GM12878 (cell line): ENCODE measurements at regions not wholly inside any gene's neighbourhood (a gene's known extent, or its start where the extent isn't known, plus 50 kb on each side); places are given as distances from the start of the nearest gene placed in this dataset.

Source experiments
- ATAC-seq: fragments of 200-7000 bp; cut with Tn5 transposase; 3 replicates; pipeline ENCODE4 v1.9.1; 2020; ENCODE audit warnings: mild to moderate bottlenecking, moderate library complexity
- BruUV-seq: library from RNA; stranded (reverse); fragments of 400-500 nt; replicated peaks from 2 replicates; lab custom pipeline; 2021; lab: Mats Ljungman, UMichigan
- CTCF ChIA-PET: fragments of 300-600 bp; sonication (Branson Sonifier 250); formaldehyde crosslinking; extraction: SDS; loops from one replicate; lab custom pipeline; 2021; ENCODE audit warnings: inconsistent platforms; lab: Yijun Ruan, JAX
- POLR2A ChIA-PET: fragments of 350-600 bp; formaldehyde crosslinking; extraction: SDS; loops from one replicate; lab custom pipeline; 2021; ENCODE audit warnings: inconsistent platforms; lab: Charles Lee
- RAD21 ChIA-PET: fragments of 300-600 bp; sonication (Branson Sonifier 250); formaldehyde crosslinking; loops from one replicate; lab custom pipeline; 2023; ENCODE audit warnings: antibody characterized with exemption; ENCODE audit not compliant: unreplicated experiment; lab: Charles Lee
- SMC1A ChIA-PET: fragments of 300-600 bp; sonication (Branson Sonifier 250); formaldehyde crosslinking; loops from one replicate; lab custom pipeline; 2023; ENCODE audit not compliant: unreplicated experiment, uncharacterized antibody; lab: Charles Lee
- DNase-seq: peaks from one replicate; pipeline ENCODE4 v3.0.0-alpha.2; 2011; ENCODE audit warnings: low read depth, low spot score
- FAIRE-seq: peaks from 3 replicates; lab custom pipeline; 2011; peaks lifted over from hg19 to GRCh38; lab: Jason Lieb, UNC
- H2AFZ ChIP-seq: 2 replicates; pipeline ENCODE4 v1.6.0; 2011; ENCODE audit warnings: low read depth, low read length, control low read depth; ENCODE audit not compliant: control insufficient read depth
- H3K27ac ChIP-seq: 2 replicates; pipeline ENCODE4 v1.5.1; 2011; ENCODE audit warnings: control low read depth; ENCODE audit not compliant: control insufficient read depth, insufficient read depth
- H3K27me3 ChIP-seq, 2 experiments: replicated peaks in 1 of 2; 2 replicates each; pipeline versions ENCODE4 v1.6.0 to v1.6.1; 2011; ENCODE audit warnings: low read length in 1 of 2; ENCODE audit not compliant: control insufficient read depth in 2 of 2, insufficient read depth in 2 of 2
- H3K36me3 ChIP-seq, 2 experiments: 2 replicates each; pipeline ENCODE4 v1.5.1; 2011; ENCODE audit warnings: low read length in 1 of 2; ENCODE audit not compliant: control insufficient read depth in 2 of 2, insufficient read depth in 2 of 2
- H3K4me1 ChIP-seq: 2 replicates; pipeline ENCODE4 v1.6.1; 2011; ENCODE audit warnings: mild to moderate bottlenecking, low read length, moderate library complexity, mixed read lengths; ENCODE audit not compliant: control insufficient read depth, insufficient read depth
- H3K4me2 ChIP-seq: 2 replicates; pipeline ENCODE4 v1.6.0; 2011; ENCODE audit warnings: control low read depth; ENCODE audit not compliant: control insufficient read depth, insufficient read depth
- H3K4me3 ChIP-seq: fragments of 200-600 bp; sonication (generic); 2 replicates; pipeline ENCODE4 v1.5.1; 2016
- H3K79me2 ChIP-seq: 2 replicates; pipeline ENCODE4 v1.6.0; 2011; ENCODE audit warnings: low read length; ENCODE audit not compliant: control insufficient read depth, insufficient read depth
- H3K9ac ChIP-seq: 2 replicates; pipeline ENCODE4 v1.8.0; 2011; ENCODE audit warnings: low read length, control low read depth, mixed read lengths; ENCODE audit not compliant: control insufficient read depth, insufficient read depth
- H3K9me3 ChIP-seq: replicated peaks from 3 replicates; pipeline ENCODE4 v1.5.1; 2011; ENCODE audit warnings: mild to moderate bottlenecking, low read length; ENCODE audit not compliant: control insufficient read depth, insufficient read depth
- H4K20me1 ChIP-seq: 2 replicates; pipeline ENCODE4 v1.6.0; 2011; ENCODE audit not compliant: control insufficient read depth, insufficient read depth
- ATF3 ChIP-seq: IDR thresholded peaks from 2 replicates; pipeline ENCODE4 v1.6.1; 2011; ENCODE audit warnings: low read depth, mild to moderate bottlenecking, low read length, moderate library complexity, borderline replicate concordance; ENCODE audit errors: extremely low read depth
- BHLHE40 ChIP-seq, 2 experiments: fragments of 450-650 bp in 1 of 2; IDR thresholded peaks; 2 replicates each; pipeline ENCODE4 v1.6.1; 2011 to 2017; ENCODE audit warnings: low read depth in 2 of 2, borderline replicate concordance in 1 of 2, improper control_type of control experiment in 1 of 2, low read length in 1 of 2, mild to moderate bottlenecking in 1 of 2
- CHD2 ChIP-seq: IDR thresholded peaks from 2 replicates; pipeline ENCODE4 v1.6.1; 2011; ENCODE audit warnings: low read depth, low read length, improper control_type of control experiment, borderline replicate concordance
- E4F1 ChIP-seq: fragments of 450-650 bp; IDR thresholded peaks from 2 replicates; pipeline ENCODE4 v1.6.1; 2018; ENCODE audit warnings: borderline replicate concordance, mild to moderate bottlenecking; ENCODE audit not compliant: partially characterized antibody
- ETV6 ChIP-seq, 2 experiments: fragments of 450-650 bp in 1 of 2; IDR thresholded peaks in 1 of 2; conservative IDR thresholded peaks in 1 of 2; 2 replicates each; pipeline ENCODE4 v1.6.1; 2014; ENCODE audit warnings: antibody characterized with exemption in 1 of 2, borderline replicate concordance in 1 of 2, low read depth in 1 of 2, mild to moderate bottlenecking in 1 of 2, moderate library complexity in 1 of 2
- KLF5 ChIP-seq: fragments of 450-650 bp; IDR thresholded peaks from 2 replicates; pipeline ENCODE4 v1.6.1; 2014; ENCODE audit warnings: mild to moderate bottlenecking; ENCODE audit not compliant: partially characterized antibody
- MEF2A ChIP-seq: IDR thresholded peaks from 2 replicates; pipeline ENCODE4 v1.6.1; 2011; ENCODE audit warnings: low read depth, mild to moderate bottlenecking, low read length, moderate library complexity; ENCODE audit not compliant: insufficient read depth
- NRF1 ChIP-seq: conservative IDR thresholded peaks from 2 replicates; pipeline ENCODE4 v1.6.1; 2011; ENCODE audit warnings: mild to moderate bottlenecking, low read depth, low read length, improper control_type of control experiment
- POLR2AphosphoS5 ChIP-seq: IDR thresholded peaks from 2 replicates; pipeline ENCODE4 v1.6.1; 2011; ENCODE audit warnings: mild to moderate bottlenecking, low read length, inconsistent platforms
- RBBP5 ChIP-seq: fragments of 200-600 bp; sonication (generic); conservative IDR thresholded peaks from 2 replicates; pipeline ENCODE4 v1.6.1; 2016
- RCOR1 ChIP-seq: conservative IDR thresholded peaks from 2 replicates; pipeline ENCODE4 v1.6.1; 2012; ENCODE audit warnings: low read depth, low read length, improper control_type of control experiment
- SREBF1 ChIP-seq: IDR thresholded peaks from 2 replicates; pipeline ENCODE4 v1.6.1; 2012; ENCODE audit warnings: mild to moderate bottlenecking, low read length
- WGBS: methylation state at CpG from one replicate; pipeline ENCODE4 v1.1.6; 2016; ENCODE audit warnings: low lambda C conversion rate; ENCODE audit not compliant: insufficient replicate concordance, insufficient coverage; ENCODE audit errors: missing lambda C conversion rate; 5-methylcytosine and 5-hydroxymethylcytosine counted together
- in situ Hi-C: fragments of 300-500 bp; cut with MboI; formaldehyde crosslinking; loops from 9 replicates; pipeline ENCODE4 v1.14.3; 2018; ENCODE audit warnings: mixed read lengths
- intact Hi-C: fragments of 100-400 bp; cut with micrococcal nuclease; formaldehyde crosslinking; loops from one replicate; pipeline ENCODE4 v1.14.2; 2022; ENCODE audit not compliant: unreplicated experiment

- DNase-seq (no peak), ATAC-seq (no peak), FAIRE-seq (no peak)
- Histone ChIP-seq H3K9me3 (no peaks in the 10 kb centered on the region), H3K4me3 (no peak overlapping the region), H3K36me3 (no peaks in the 10 kb centered on the region), H3K79me2 (no peaks in the 10 kb centered on the region), H3K4me1 (no peaks in the 10 kb centered on the region), H3K27me3 (no peaks in the 10 kb centered on the region), H3K27ac (no peak overlapping the region), H2AFZ (no peak overlapping the region), H4K20me1 (no peaks in the 10 kb centered on the region), H3K4me2 (no peak overlapping the region), H3K9ac (no peak overlapping the region)
- WGBS = 3% methylated on average over 3 of the region's 3 CpGs
- intact Hi-C loops (no loop called here), in situ Hi-C loops (no loop called here)
- CTCF ChIA-PET = interaction anchor here (1.3 kb wide), 1 partner anchor 46 kb away, joined by 3 read pairs; no protein-coding TSS in a partner anchor
- POLR2A ChIA-PET = no interaction called here
- SMC1A ChIA-PET = interaction anchor here (0.7 to 1.2 kb wide), 4 partner anchors 23 to 200 kb away, joined by 3 to 4 read pairs (median 3); no protein-coding TSS in a partner anchor
- BruUV-seq = no TSS peak
- no peak for TF ChIP-seq KLF5
- no peak for TF ChIP-seq BHLHE40 (IDR thresholded peaks at IDR 0.05; ENCODE audit: borderline replicate concordance in 1 of 2, low read depth in 2 of 2, low read length in 1 of 2)
- no peak for TF ChIP-seq CHD2
- no peak for TF ChIP-seq RCOR1
- no peak for TF ChIP-seq ATF3
- TF ChIP-seq SREBF1 = no peak
- no peak for TF ChIP-seq RBBP5
- no peak for TF ChIP-seq POLR2AphosphoS5
- TF ChIP-seq ETV6 (conservative IDR thresholded peaks at IDR 0.05 in 1 of 2, IDR thresholded peaks at IDR 0.05 in 1 of 2; ENCODE audit: borderline replicate concordance in 1 of 2, low read depth in 1 of 2) = no peak
- no peak for TF ChIP-seq NRF1
- no peak for TF ChIP-seq MEF2A
- TF ChIP-seq E4F1 = no peak
- RAD21 ChIA-PET = no interaction called here
Observed at GRCh38 chr21:17725339-17725738, 93.8 kb downstream of the C21orf91 start.
